SU-DHL-6 (cell line): ENCODE measurements at regions not wholly inside any gene's neighbourhood (a gene's known extent, or its start where the extent isn't known, plus 50 kb on each side); places are given as distances from the start of the nearest gene placed in this dataset.
"Not testable (repeated sequence)": the region's sequence is repeated elsewhere in the genome, so short reads cannot be mapped to it uniquely, and the experiment has no call there.

ENCODE experiments used
- CTCF ChIP-seq: fragments of 200-600 bp; sonication (generic); IDR thresholded peaks from one replicate; pipeline ENCODE4 v1.5.1; 2017; ENCODE audit warnings: antibody characterized with exemption, mild to moderate bottlenecking, low read length, moderate library complexity; ENCODE audit not compliant: insufficient read depth, poor library complexity, severe bottlenecking
- EZH2phosphoT487 ChIP-seq: fragments of 200-600 bp; sonication (generic), shearing (Covaris generic); conservative IDR thresholded peaks from 2 replicates; pipeline ENCODE4 v1.6.1; 2018; ENCODE audit warnings: mild to moderate bottlenecking, antibody characterized with exemption, low read length, moderate library complexity, mixed read lengths

- TF ChIP-seq CTCF, EZH2phosphoT487: not testable (repeated sequence)
Observed at GRCh38 chr4:189667386-189667785, 273.3 kb upstream of the FRG1 start.
